Endothelial cell of umbilical vein (primary cell): ENCODE measurements at regions not wholly inside any gene's neighbourhood (a gene's known extent, or its start where the extent isn't known, plus 50 kb on each side); places are given as distances from the start of the nearest gene placed in this dataset.

Source experiments
- CTCF ChIP-seq, 2 donors: IDR thresholded peaks; 1 replicate in 1 of 2; 2 replicates in 1 of 2; pipeline ENCODE4 v1.5.1; 2011; ENCODE audit warnings: low read length in 2 of 2, mild to moderate bottlenecking in 2 of 2, moderate library complexity in 2 of 2, control low read depth in 1 of 2, inconsistent platforms in 1 of 2, low read depth in 1 of 2; ENCODE audit not compliant: insufficient read depth in 1 of 2; ENCODE audit errors: extremely low read depth in 1 of 2
- FOS ChIP-seq: IDR thresholded peaks from 2 replicates; pipeline ENCODE4 v1.6.1; 2011; ENCODE audit warnings: mild to moderate bottlenecking, low read length, moderate library complexity, borderline replicate concordance; ENCODE audit not compliant: insufficient read depth
- GATA2 ChIP-seq: IDR thresholded peaks from 2 replicates; pipeline ENCODE4 v1.7.0; 2011; ENCODE audit warnings: low read depth, mild to moderate bottlenecking, moderate library complexity, mixed read lengths, low read length; ENCODE audit not compliant: insufficient read length, insufficient read depth
- POLR2A ChIP-seq: IDR thresholded peaks from 2 replicates; pipeline ENCODE4 v1.6.1; 2012; ENCODE audit warnings: low read depth, mild to moderate bottlenecking, control low read depth, low read length
- POLR2AphosphoS5 ChIP-seq: IDR thresholded peaks from 2 replicates; pipeline ENCODE4 v1.6.1; 2012; ENCODE audit warnings: low read depth, mild to moderate bottlenecking, control low read depth, low read length, moderate library complexity; ENCODE audit not compliant: insufficient read depth

GRCh38 chr15:92561754-92562153 lies 93.8 kb downstream of the FAM174B start:
- TF ChIP-seq GATA2 (no peak), POLR2AphosphoS5 (no peak), CTCF (IDR thresholded peaks at IDR 0.05; ENCODE audit: extremely low read depth in 1 of 2, insufficient read depth in 1 of 2, low read depth in 1 of 2, low read length in 2 of 2) (no peak), POLR2A (no peak), FOS (no peak)
